ENCODE measurements at regions not wholly inside any gene's neighbourhood (a gene's known extent, or its start where the extent isn't known, plus 50 kb on each side); places are given as distances from the start of the nearest gene placed in this dataset.

GRCh38 chr9:84068872-84069271 lies 88.3 kb downstream of the RMI1 start:
- TF ChIP-seq MAFK (IDR thresholded peaks at IDR 0.05; ENCODE audit: partially characterized antibody), result no peak
- no peak for TF ChIP-seq SMC3 (IDR thresholded peaks at IDR 0.05)
- no peak for TF ChIP-seq JUN (IDR thresholded peaks at IDR 0.05)
- no peak for TF ChIP-seq CTCF (IDR thresholded peaks at IDR 0.05)
- TF ChIP-seq FOSB (CRISPR knock-in tag; IDR thresholded peaks at IDR 0.05), result no peak
- TF ChIP-seq CBX2 (IDR thresholded peaks at IDR 0.05; ENCODE audit: borderline replicate concordance, low read depth), result no peak
- no peak for TF ChIP-seq MYC (IDR thresholded peaks at IDR 0.05; ENCODE audit: borderline replicate concordance, low read length)
- no peak for TF ChIP-seq USF2 (IDR thresholded peaks at IDR 0.05)
- TF ChIP-seq REST (IDR thresholded peaks at IDR 0.05), result no peak
- TF ChIP-seq NR3C1 (IDR thresholded peaks at IDR 0.05), result no peak
- no peak for TF ChIP-seq PBX3 (IDR thresholded peaks at IDR 0.05)

All from A549 (cell line).